Mucosa of rectum (tissue), 2 donors: ENCODE measurements at regions not wholly inside any gene's neighbourhood (a gene's known extent, or its start where the extent isn't known, plus 50 kb on each side); places are given as distances from the start of the nearest gene placed in this dataset.

Experiments used
- H3K27ac ChIP-seq, 2 donors: one replicate each; pipeline ENCODE4 v1.7.0; 2013; ENCODE audit warnings: inconsistent platforms in 2 of 2, low read depth in 2 of 2, low read length in 2 of 2
- H3K27me3 ChIP-seq, 2 donors: one replicate each; pipeline ENCODE4 v1.7.0; 2013; ENCODE audit warnings: low read length in 2 of 2; ENCODE audit not compliant: control insufficient read depth in 2 of 2, insufficient read depth in 2 of 2
- H3K36me3 ChIP-seq, 2 donors: one replicate each; pipeline ENCODE4 v1.7.0; 2013; ENCODE audit warnings: low read length in 2 of 2; ENCODE audit not compliant: control insufficient read depth in 2 of 2, insufficient read depth in 2 of 2
- H3K4me1 ChIP-seq, 2 donors: one replicate each; pipeline ENCODE4 v1.7.0; 2013; ENCODE audit warnings: low read length in 2 of 2, mild to moderate bottlenecking in 1 of 2; ENCODE audit not compliant: control insufficient read depth in 2 of 2, insufficient read depth in 2 of 2
- H3K4me3 ChIP-seq, 2 donors: one replicate each; pipeline ENCODE4 v1.7.0; 2013; ENCODE audit warnings: low read length in 2 of 2
- H3K9ac ChIP-seq, 2 donors: one replicate each; pipeline ENCODE4 v1.7.0; 2013; ENCODE audit warnings: low read length in 2 of 2, low read depth in 1 of 2, mild to moderate bottlenecking in 1 of 2
- H3K9me3 ChIP-seq, 2 donors: one replicate each; pipeline ENCODE4 v1.7.0; 2013; ENCODE audit warnings: low read length in 2 of 2; ENCODE audit not compliant: control insufficient read depth in 2 of 2
- donor health status: healthy.
- donor health status: Normal muscosa, but diverticular disease.

GRCh38 chr3:164155400-164155799, 922.9 kb downstream of the SI start:
- Histone ChIP-seq H3K9me3 (no peaks in the 10 kb centered on the region), H3K27me3 (no peaks in the 10 kb centered on the region), H3K4me1 (no peaks in the 10 kb centered on the region), H3K9ac (no peak overlapping the region), H3K27ac (no peak overlapping the region), H3K4me3 (no peak overlapping the region), H3K36me3 (no peaks in the 10 kb centered on the region)

- no peaks in the 10 kb centered on the region for H3K9me3 ChIP-seq
- no peaks in the 10 kb centered on the region for H3K36me3 ChIP-seq
- no peaks in the 10 kb centered on the region for H3K4me1 ChIP-seq
- no peak overlapping the region for H3K9ac ChIP-seq
- H3K4me3 ChIP-seq, result no peak overlapping the region
- no peak overlapping the region for H3K27ac ChIP-seq
- H3K27me3 ChIP-seq, result no peaks in the 10 kb centered on the region
Observed at GRCh38 chr3:164144824-164145223, 933.5 kb downstream of the SI start.

GRCh38 chr3:164132878-164133277, 945.4 kb downstream of the SI start:
- H3K9ac ChIP-seq, result no peak overlapping the region
- no peaks in the 10 kb centered on the region for H3K27me3 ChIP-seq
- H3K27ac ChIP-seq, result no peak overlapping the region
- no peak overlapping the region for H3K4me3 ChIP-seq
- no peaks in the 10 kb centered on the region for H3K9me3 ChIP-seq
- H3K36me3 ChIP-seq, result no peaks in the 10 kb centered on the region
- H3K4me1 ChIP-seq, result no peaks in the 10 kb centered on the region

GRCh38 chr3:164113371-164114332, 964.6 kb downstream of the SI start:
- no peak overlapping the region for H3K9ac ChIP-seq
- no peak overlapping the region for H3K4me3 ChIP-seq
- H3K27ac ChIP-seq, result no peak overlapping the region
- no peaks in the 10 kb centered on the region for H3K9me3 ChIP-seq
- H3K4me1 ChIP-seq, result no peaks in the 10 kb centered on the region
- H3K36me3 ChIP-seq, result no peaks in the 10 kb centered on the region
- no peaks in the 10 kb centered on the region for H3K27me3 ChIP-seq

- H3K27me3 ChIP-seq, result no peaks in the 10 kb centered on the region
- no peak overlapping the region for H3K9ac ChIP-seq
- no peaks in the 10 kb centered on the region for H3K4me1 ChIP-seq
- no peak overlapping the region for H3K27ac ChIP-seq
- no peaks in the 10 kb centered on the region for H3K9me3 ChIP-seq
- no peak overlapping the region for H3K4me3 ChIP-seq
- no peaks in the 10 kb centered on the region for H3K36me3 ChIP-seq
Observed at GRCh38 chr3:164096352-164096751, 981.9 kb downstream of the SI start.

- no peaks in the 10 kb centered on the region for H3K9me3 ChIP-seq
- H3K4me1 ChIP-seq, result no peaks in the 10 kb centered on the region
- no peaks in the 10 kb centered on the region for H3K27me3 ChIP-seq
- no peak overlapping the region for H3K9ac ChIP-seq
- H3K4me3 ChIP-seq, result no peak overlapping the region
- no peak overlapping the region for H3K27ac ChIP-seq
- H3K36me3 ChIP-seq, result no peaks in the 10 kb centered on the region
Observed at GRCh38 chr3:164095949-164096348, 982.3 kb downstream of the SI start.

GRCh38 chr3:164095279-164095678, 983.0 kb downstream of the SI start:
- Histone ChIP-seq H3K9ac (no peak overlapping the region), H3K4me3 (no peak overlapping the region), H3K36me3 (no peaks in the 10 kb centered on the region), H3K9me3 (no peaks in the 10 kb centered on the region), H3K27me3 (no peaks in the 10 kb centered on the region), H3K27ac (no peak overlapping the region), H3K4me1 (no peaks in the 10 kb centered on the region)

- Histone ChIP-seq H3K4me3 (no peak overlapping the region), H3K27ac (no peak overlapping the region), H3K9me3 (no peaks in the 10 kb centered on the region), H3K27me3 (no peaks in the 10 kb centered on the region), H3K4me1 (no peaks in the 10 kb centered on the region), H3K9ac (no peak overlapping the region), H3K36me3 (no peaks in the 10 kb centered on the region)
Observed at GRCh38 chr3:164094546-164094945, 983.8 kb downstream of the SI start.

- Histone ChIP-seq H3K36me3 (no peaks in the 10 kb centered on the region), H3K27ac (no peak overlapping the region), H3K9me3 (no peaks in the 10 kb centered on the region), H3K27me3 (no peaks in the 10 kb centered on the region), H3K9ac (no peak overlapping the region), H3K4me3 (no peak overlapping the region), H3K4me1 (no peaks in the 10 kb centered on the region)
Observed at GRCh38 chr3:164080208-164080607, 998.1 kb downstream of the SI start.

- no peaks in the 10 kb centered on the region for H3K4me1 ChIP-seq
- H3K9me3 ChIP-seq, result no peaks in the 10 kb centered on the region
- no peaks in the 10 kb centered on the region for H3K27me3 ChIP-seq
- H3K4me3 ChIP-seq, result no peak overlapping the region
- no peak overlapping the region for H3K9ac ChIP-seq
- no peaks in the 10 kb centered on the region for H3K36me3 ChIP-seq
- H3K27ac ChIP-seq, result no peak overlapping the region
Observed at GRCh38 chr3:164064298-164064697, 1014.0 kb downstream of the SI start.
